Keratinocyte (primary cell): ENCODE measurements at regions not wholly inside any gene's neighbourhood (a gene's known extent, or its start where the extent isn't known, plus 50 kb on each side); places are given as distances from the start of the nearest gene placed in this dataset.

Experiments used
- EZH2 ChIP-seq: IDR thresholded peaks from one replicate; pipeline ENCODE4 v1.6.1; 2012; ENCODE audit warnings: inconsistent platforms, mild to moderate bottlenecking, low read length, moderate library complexity
- TF ChIP-seq, protein P1 (sequence below), 3 experiments: IDR thresholded peaks in 1 of 3; conservative IDR thresholded peaks in 1 of 3; optimal IDR thresholded peaks in 1 of 3; 2 replicates in 2 of 3; 3 replicates in 1 of 3; pipeline versions ENCODE3 to v1.5.1; 2011; ENCODE audit warnings: low read length in 3 of 3, mild to moderate bottlenecking in 3 of 3, moderate library complexity in 2 of 3, control low read depth in 1 of 3, inconsistent platforms in 1 of 3; ENCODE audit not compliant: insufficient read depth in 2 of 3; ENCODE audit errors: extremely low read depth in 1 of 3

DNA sequence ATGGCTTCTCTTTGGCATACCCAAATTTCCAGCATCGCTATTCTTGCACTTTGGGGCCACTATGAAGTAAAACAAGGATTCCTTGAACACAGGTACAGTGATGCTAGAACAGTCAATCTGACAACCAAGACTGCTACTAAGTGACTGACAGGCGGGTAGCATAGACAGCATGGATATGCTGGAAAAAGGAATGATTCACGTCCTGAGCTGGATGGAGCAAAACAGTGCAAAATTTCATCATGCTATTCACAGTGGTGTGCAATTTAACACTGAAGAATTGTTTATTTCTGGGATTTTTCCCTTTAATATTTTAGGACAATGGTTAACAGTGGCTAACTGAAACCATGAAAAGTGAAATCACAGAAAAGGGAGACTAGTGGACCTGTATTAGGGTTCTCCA lies 1511.2 kb upstream of the ZEB2 start:
- TF ChIP-seq, protein P1, sequence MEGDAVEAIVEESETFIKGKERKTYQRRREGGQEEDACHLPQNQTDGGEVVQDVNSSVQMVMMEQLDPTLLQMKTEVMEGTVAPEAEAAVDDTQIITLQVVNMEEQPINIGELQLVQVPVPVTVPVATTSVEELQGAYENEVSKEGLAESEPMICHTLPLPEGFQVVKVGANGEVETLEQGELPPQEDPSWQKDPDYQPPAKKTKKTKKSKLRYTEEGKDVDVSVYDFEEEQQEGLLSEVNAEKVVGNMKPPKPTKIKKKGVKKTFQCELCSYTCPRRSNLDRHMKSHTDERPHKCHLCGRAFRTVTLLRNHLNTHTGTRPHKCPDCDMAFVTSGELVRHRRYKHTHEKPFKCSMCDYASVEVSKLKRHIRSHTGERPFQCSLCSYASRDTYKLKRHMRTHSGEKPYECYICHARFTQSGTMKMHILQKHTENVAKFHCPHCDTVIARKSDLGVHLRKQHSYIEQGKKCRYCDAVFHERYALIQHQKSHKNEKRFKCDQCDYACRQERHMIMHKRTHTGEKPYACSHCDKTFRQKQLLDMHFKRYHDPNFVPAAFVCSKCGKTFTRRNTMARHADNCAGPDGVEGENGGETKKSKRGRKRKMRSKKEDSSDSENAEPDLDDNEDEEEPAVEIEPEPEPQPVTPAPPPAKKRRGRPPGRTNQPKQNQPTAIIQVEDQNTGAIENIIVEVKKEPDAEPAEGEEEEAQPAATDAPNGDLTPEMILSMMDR (optimal IDR thresholded peaks at IDR 0.05 in 1 of 3, IDR thresholded peaks at IDR 0.05 in 1 of 3, conservative IDR thresholded peaks at IDR 0.05 in 1 of 3; ENCODE audit: extremely low read depth in 1 of 3, insufficient read depth in 2 of 3, low read length in 3 of 3) = no peak
- TF ChIP-seq EZH2 = no peak
